ENCODE measurements at regions not wholly inside any gene's neighbourhood (a gene's known extent, or its start where the extent isn't known, plus 50 kb on each side); places are given as distances from the start of the nearest gene placed in this dataset.

- Histone ChIP-seq H3K27me3 (replicated peaks in 1 of 4; ENCODE audit: control insufficient read depth in 3 of 4, extremely low read depth in 1 of 4, insufficient read depth in 3 of 4, low read length in 3 of 4) (no peaks in the 10 kb centered on the region), H3K18ac (ENCODE audit: extremely low read depth, low read length) (no peak overlapping the region; the same call in 1 of the 2 replicates), H4K20me1 (replicated peaks in 1 of 2; ENCODE audit: control insufficient read depth in 1 of 2, insufficient read depth in 2 of 2, low read length in 2 of 2) (no peaks in the 10 kb centered on the region), H2AK5ac (ENCODE audit: low read depth, low read length) (no peak overlapping the region), H4K91ac (replicated peaks; ENCODE audit: insufficient read length, low read length) (no peak overlapping the region), H2BK12ac (ENCODE audit: low read depth, low read length) (no peak overlapping the region), H3K23ac (ENCODE audit: insufficient read length) (no peak overlapping the region), H3K23me2 (ENCODE audit: low read depth, low read length) (no peaks in the 10 kb centered on the region), H3K4me2 (ENCODE audit: insufficient read depth in 1 of 2, low read depth in 2 of 2, low read length in 2 of 2) (no peak overlapping the region), H4K8ac (ENCODE audit: extremely low read depth, insufficient read depth, low read length) (no peak overlapping the region), H3K9ac (replicated peaks in 1 of 4; ENCODE audit: extremely low read depth in 1 of 4, low read depth in 3 of 4, low read length in 3 of 4) (no peak overlapping the region), H3K9me3 (ENCODE audit: insufficient read depth in 2 of 2, low read depth in 1 of 2, low read length in 1 of 2) (no peaks in the 10 kb centered on the region), H2BK20ac (ENCODE audit: low read length) (no peak overlapping the region), H3K4me3 (ENCODE audit: extremely low read depth in 1 of 4, insufficient read depth in 2 of 4, low read depth in 3 of 4, low read length in 4 of 4) (no peak overlapping the region), H3K79me1 (ENCODE audit: low read depth, low read length) (no peaks in the 10 kb centered on the region), H2BK5ac (ENCODE audit: low read depth, low read length) (no peak overlapping the region), H2BK15ac (ENCODE audit: low read length) (no peak overlapping the region), H2AFZ (ENCODE audit: low read length) (no peak overlapping the region), H3K4me1 (replicated peaks in 1 of 4; ENCODE audit: control insufficient read depth in 3 of 4, insufficient read depth in 4 of 4, low read length in 3 of 4) (no peaks in the 10 kb centered on the region; a peak in 1 of 7 replicates), H3K4ac (replicated peaks; ENCODE audit: insufficient read length, low read depth, low read length) (no peak overlapping the region), H3K14ac (ENCODE audit: insufficient read length) (no peak overlapping the region), H4K5ac (ENCODE audit: insufficient read length, low read depth, low read length) (no peak overlapping the region), H3K79me2 (ENCODE audit: control insufficient read depth in 1 of 2, insufficient read depth in 2 of 2, low read length in 2 of 2) (no peaks in the 10 kb centered on the region), H2BK120ac (replicated peaks; ENCODE audit: low read depth, low read length) (no peak overlapping the region), H3K27ac (ENCODE audit: low read depth, low read length) (no peak overlapping the region), H3K36me3 (ENCODE audit: control insufficient read depth in 2 of 4, insufficient read depth in 4 of 4, low read length in 3 of 4) (no peaks in the 10 kb centered on the region), H3K56ac (replicated peaks; ENCODE audit: insufficient read length, low read depth, low read length) (no peak overlapping the region)
- 93% methylated on average over 5 of the region's 5 CpGs; no CpG with 5 or more reads in 1 of the 2 experiments for WGBS, 2 experiments (ENCODE audit: extremely low coverage in 1 of 2, insufficient coverage in 1 of 2, insufficient read length in 1 of 2, insufficient replicate concordance in 2 of 2, low coverage in 1 of 2, low lambda C conversion rate in 2 of 2, missing lambda C conversion rate in 1 of 2)
- no peak for FAIRE-seq
- ChIA-PET CTCF (ENCODE audit: partially characterized antibody) (no interaction called here), POLR2A (ENCODE audit: partially characterized antibody) (no interaction called here)
- no peak for DNase-seq (ENCODE audit: low read depth in 1 of 2, low spot score in 2 of 2)
- TF ChIP-seq SP4 (IDR thresholded peaks at IDR 0.05; ENCODE audit: low read length), result no peak
- no peak for TF ChIP-seq FOSL1 (IDR thresholded peaks at IDR 0.05; ENCODE audit: insufficient read depth, low read depth, low read length)
- TF ChIP-seq POU5F1 (IDR thresholded peaks at IDR 0.05; ENCODE audit: low read depth, low read length), result no peak
- TF ChIP-seq BCL11A (IDR thresholded peaks at IDR 0.05; ENCODE audit: low read depth in 2 of 2, low read length in 2 of 2), result no peak
- no peak for TF ChIP-seq RNF2 (IDR thresholded peaks at IDR 0.05; ENCODE audit: borderline replicate concordance, low read depth, low read length, missing control alignments, poor library complexity, severe bottlenecking)
- no peak for TF ChIP-seq CTBP2 (IDR thresholded peaks at IDR 0.05; ENCODE audit: borderline replicate concordance, insufficient read depth, insufficient read length, low read length)
- TF ChIP-seq MAFK (IDR thresholded peaks at IDR 0.05; ENCODE audit: low read depth, low read length), result no peak
- TF ChIP-seq CHD2 (IDR thresholded peaks at IDR 0.05; ENCODE audit: low read length), result no peak
- no peak for TF ChIP-seq GTF2F1 (IDR thresholded peaks at IDR 0.05; ENCODE audit: borderline replicate concordance, low read depth, low read length)
- TF ChIP-seq E2F6 (IDR thresholded peaks at IDR 0.05), result no peak
- TF ChIP-seq EGR1 (IDR thresholded peaks at IDR 0.05; ENCODE audit: borderline replicate concordance, low read depth, low read length), result no peak
- TF ChIP-seq EP300 (IDR thresholded peaks at IDR 0.05; ENCODE audit: borderline replicate concordance in 1 of 2, low read depth in 2 of 2, low read length in 2 of 2), result no peak
Observed at GRCh38 chrX:115702982-115703381, 142.0 kb downstream of the PLS3 start.
